B cell (primary cell): ENCODE measurements at regions not wholly inside any gene's neighbourhood (a gene's known extent, or its start where the extent isn't known, plus 50 kb on each side); places are given as distances from the start of the nearest gene placed in this dataset.

ENCODE experiments used
- ATAC-seq: fragments of 200-7000 bp; cut with Tn5 transposase; one replicate; pipeline ENCODE4 v1.10.0; 2021; ENCODE audit warnings: low read depth, mild to moderate bottlenecking, moderate number of reproducible peaks, moderate library complexity
- CTCF ChIA-PET: fragments of 350-600 bp; sonication (Branson Sonifier 250); formaldehyde crosslinking; loops from one replicate; lab custom pipeline; 2021; ENCODE audit warnings: antibody characterized with exemption, inconsistent platforms; lab: Charles Lee
- POLR2A ChIA-PET: fragments of 350-600 bp; sonication (Branson Sonifier 250); formaldehyde crosslinking; loops from one replicate; lab custom pipeline; 2021; ENCODE audit warnings: antibody characterized with exemption; lab: Charles Lee
- DNase-seq: peaks from one replicate; pipeline ENCODE4 v3.0.0; 2013
- H2AFZ ChIP-seq: 2 replicates; pipeline ENCODE4 v1.6.1; 2012; ENCODE audit warnings: mild to moderate bottlenecking, low read depth, low read length; ENCODE audit not compliant: insufficient read depth, poor library complexity, severe bottlenecking
- H3K27ac ChIP-seq, 2 donors: 1 replicate in 1 of 2; 2 replicates in 1 of 2; pipeline ENCODE4 v1.5.1; 2012 to 2013; ENCODE audit warnings: low read length in 2 of 2, mild to moderate bottlenecking in 2 of 2, moderate library complexity in 1 of 2
- H3K27me3 ChIP-seq, 4 experiments: fragments of 200-600 bp in 1 of 4; sonication (generic) in 1 of 4; replicated peaks in 1 of 4; 1 replicate in 2 of 4; 2 replicates in 2 of 4; pipeline versions ENCODE4 v1.6.1 to v1.7.0; 2013 to 2016; ENCODE audit warnings: low read length in 3 of 4, mild to moderate bottlenecking in 2 of 4, mixed read lengths in 1 of 4, moderate library complexity in 1 of 4; ENCODE audit not compliant: insufficient read depth in 4 of 4, control insufficient read depth in 3 of 4; ENCODE audit errors: control extremely low read depth in 1 of 4
- H3K36me3 ChIP-seq, 2 experiments: replicated peaks in 1 of 2; 1 replicate in 1 of 2; 2 replicates in 1 of 2; pipeline versions ENCODE4 v1.6.1 to v1.7.1; 2013; ENCODE audit warnings: low read length in 1 of 2; ENCODE audit not compliant: insufficient read depth in 2 of 2, control insufficient read depth in 1 of 2; ENCODE audit errors: control extremely low read depth in 1 of 2, extremely low read depth in 1 of 2
- H3K4me1 ChIP-seq, 2 donors: fragments of 200-600 bp in 1 of 2; sonication (generic) in 1 of 2; 1 replicate in 1 of 2; 2 replicates in 1 of 2; pipeline versions ENCODE4 v1.5.1 to v1.6.1; 2013 to 2017; ENCODE audit warnings: low read length in 2 of 2; ENCODE audit not compliant: control insufficient read depth in 2 of 2, insufficient read depth in 2 of 2
- H3K4me2 ChIP-seq: replicated peaks from 2 replicates; pipeline ENCODE3; 2012; ENCODE audit warnings: mild to moderate bottlenecking, low read depth, low read length; ENCODE audit not compliant: poor library complexity, severe bottlenecking
- H3K4me3 ChIP-seq, 5 experiments: fragments of 200-600 bp in 1 of 5; sonication (generic) in 1 of 5; 1 replicate in 3 of 5; 2 replicates in 2 of 5; pipeline versions ENCODE4 v1.5.1 to v1.7.0; 2011 to 2016; ENCODE audit warnings: low read length in 4 of 5, mild to moderate bottlenecking in 4 of 5, low read depth in 2 of 5, control low read depth in 1 of 5, moderate library complexity in 1 of 5; ENCODE audit not compliant: insufficient read depth in 1 of 5; ENCODE audit errors: control extremely low read depth in 1 of 5, extremely low read depth in 1 of 5
- H3K79me2 ChIP-seq: fragments of 200-600 bp; sonication (generic); one replicate; pipeline ENCODE4 v1.6.0; 2016; ENCODE audit warnings: low read length; ENCODE audit not compliant: control insufficient read depth, insufficient read depth
- H3K9ac ChIP-seq: fragments of 200-600 bp; sonication (generic); 2 replicates; pipeline ENCODE4 v1.6.1; 2017; ENCODE audit warnings: mild to moderate bottlenecking, low read length, moderate library complexity
- H3K9me3 ChIP-seq, 3 donors: one replicate each; pipeline versions ENCODE4 v1.6.1 to v1.7.1; 2013; ENCODE audit warnings: low read length in 2 of 3; ENCODE audit not compliant: control insufficient read depth in 2 of 3, insufficient read depth in 1 of 3; ENCODE audit errors: control extremely low read depth in 1 of 3
- H4K20me1 ChIP-seq: 2 replicates; pipeline ENCODE4 v1.6.0; 2012; ENCODE audit warnings: mild to moderate bottlenecking, low read length; ENCODE audit not compliant: insufficient read depth, control insufficient read depth, poor library complexity, severe bottlenecking
- H3K27ac Mint-ChIP-seq: one replicate; pipeline ENCODE4 v1.8.0; 2021; ENCODE audit warnings: mixed read lengths
- H3K27me3 Mint-ChIP-seq: one replicate; pipeline ENCODE4 v1.8.0; 2021; ENCODE audit warnings: mixed read lengths
- H3K4me1 Mint-ChIP-seq: one replicate; pipeline ENCODE4 v1.8.0; 2021; ENCODE audit warnings: mixed read lengths
- H3K4me3 Mint-ChIP-seq: one replicate; pipeline ENCODE4 v1.8.0; 2021; ENCODE audit warnings: mixed read lengths
- H3K9me3 Mint-ChIP-seq: one replicate; pipeline ENCODE4 v1.8.0; 2022; ENCODE audit warnings: mixed read lengths; ENCODE audit not compliant: insufficient read depth
- CTCF ChIP-seq: fragments of 200-600 bp; IDR thresholded peaks from one replicate; pipeline ENCODE4 v1.8.0; 2022; ENCODE audit warnings: antibody characterized with exemption, mild to moderate bottlenecking
- EZH2 ChIP-seq: IDR thresholded peaks from 2 replicates; pipeline ENCODE4 v1.6.1; 2012; ENCODE audit warnings: borderline replicate concordance, low read depth, mild to moderate bottlenecking, moderate library complexity, low read length; ENCODE audit not compliant: insufficient read depth, poor library complexity, severe bottlenecking
- WGBS: methylation state at CpG from one replicate; pipeline ENCODE4 v1.1.5; 2013; ENCODE audit warnings: missing lambda C conversion rate; ENCODE audit not compliant: insufficient coverage; 5-methylcytosine and 5-hydroxymethylcytosine counted together
- intact Hi-C: fragments of 100-400 bp; cut with micrococcal nuclease; formaldehyde crosslinking; loops from one replicate; pipeline ENCODE4 v1.10.0; 2022

DNA sequence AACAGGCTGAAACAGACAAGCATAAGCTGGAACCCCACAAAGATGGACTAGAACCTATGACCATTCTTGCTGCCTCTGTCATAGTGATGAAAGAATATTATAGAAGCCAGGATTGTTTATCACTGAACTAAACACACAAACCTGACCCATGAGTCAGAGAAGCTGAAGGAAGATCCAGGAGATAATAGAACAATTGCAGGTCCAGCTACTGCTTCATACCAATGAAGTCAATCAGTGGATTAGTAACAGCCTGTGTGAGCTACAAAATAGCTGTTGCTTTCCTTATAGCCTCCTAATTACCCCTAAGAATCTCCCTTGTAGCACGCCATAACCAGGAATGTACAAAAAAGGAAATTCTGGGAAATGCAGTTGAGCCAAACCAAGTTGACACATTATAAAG lies 459.9 kb upstream of the ZNF462 start:
- no peaks in the 10 kb centered on the region for H3K27me3 ChIP-seq
- no peaks in the 10 kb centered on the region for H4K20me1 ChIP-seq
- WGBS: no CpG with 5 or more reads among the region's 1 CpG
- H3K9me3 ChIP-seq: no peaks in the 10 kb centered on the region
- H2AFZ ChIP-seq: no peak overlapping the region
- ChIA-PET CTCF (no interaction called here), POLR2A (no interaction called here)
- H3K4me1 ChIP-seq: no peaks in the 10 kb centered on the region
- H3K9ac ChIP-seq: no peak overlapping the region
- Mint-ChIP-seq H3K4me3 (no peak overlapping the region), H3K4me1 (no peaks in the 10 kb centered on the region), H3K9me3 (no peaks in the 10 kb centered on the region), H3K27ac (no peak overlapping the region), H3K27me3 (no peaks in the 10 kb centered on the region)
- intact Hi-C loops: no loop called here
- no peaks in the 10 kb centered on the region for H3K36me3 ChIP-seq
- H3K4me2 ChIP-seq: no peak overlapping the region
- H3K27ac ChIP-seq: no peak overlapping the region
- H3K79me2 ChIP-seq: no peaks in the 10 kb centered on the region
- no peak for TF ChIP-seq CTCF
- no peak for TF ChIP-seq EZH2
- no peak for ATAC-seq
- no peak overlapping the region for H3K4me3 ChIP-seq
- no peak for DNase-seq

DNA sequence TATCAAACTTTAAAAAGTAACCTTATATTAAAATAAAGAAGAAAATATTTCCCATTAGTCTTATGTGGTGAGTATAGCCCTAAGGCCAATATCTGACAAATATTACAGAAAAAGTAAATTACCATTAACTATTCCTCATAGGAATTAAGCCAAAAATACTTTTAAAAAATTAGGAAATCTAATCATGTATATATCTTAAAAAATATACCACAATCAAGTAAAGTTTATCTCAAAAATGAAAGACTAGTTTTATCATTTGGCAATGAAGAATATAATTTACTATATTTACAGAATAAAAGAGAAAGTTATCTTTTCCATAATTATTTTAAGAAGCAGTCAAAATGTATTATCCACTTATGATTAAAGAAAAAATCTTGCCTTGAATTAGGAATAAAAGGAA lies 458.8 kb upstream of the ZNF462 start:
- no peaks in the 10 kb centered on the region for H3K36me3 ChIP-seq
- no peaks in the 10 kb centered on the region for H3K4me1 Mint-ChIP-seq
- H3K27ac Mint-ChIP-seq: no peak overlapping the region
- no peaks in the 10 kb centered on the region for H3K4me1 ChIP-seq
- H3K4me3 Mint-ChIP-seq: no peak overlapping the region
- TF ChIP-seq EZH2 (no peak), CTCF (no peak)
- H3K9me3 Mint-ChIP-seq: peaks cover 2% of the 10 kb centered on the region
- no peak for DNase-seq
- no peaks in the 10 kb centered on the region for H3K9me3 ChIP-seq
- no peaks in the 10 kb centered on the region for H3K27me3 ChIP-seq
- no peak for ATAC-seq
- no peak overlapping the region for H3K4me2 ChIP-seq
- ChIA-PET POLR2A (no interaction called here), CTCF (no interaction called here)
- no peak overlapping the region for H2AFZ ChIP-seq
- H3K27me3 Mint-ChIP-seq: no peaks in the 10 kb centered on the region
- H3K27ac ChIP-seq: no peak overlapping the region
- intact Hi-C loops: no loop called here
- H3K9ac ChIP-seq: no peak overlapping the region
- H3K79me2 ChIP-seq: no peaks in the 10 kb centered on the region
- H4K20me1 ChIP-seq: no peaks in the 10 kb centered on the region
- H3K4me3 ChIP-seq: no peak overlapping the region
